ENCODE measurements at regions not wholly inside any gene's neighbourhood (a gene's known extent, or its start where the extent isn't known, plus 50 kb on each side); places are given as distances from the start of the nearest gene placed in this dataset.
A peak's percentile ranks its signal among the peaks of the same experiment; 100 is the strongest.

GRCh38 chr16:85395207-85395912, 217.8 kb upstream of the GSE1 start:
- peak; percentile 71 to 91 for DNase-seq
- Histone ChIP-seq H3K27me3 (no peaks in the 10 kb centered on the region), H3K4me1 (peaks cover 27 to 53% (median 39%) of the 10 kb centered on the region in 4 donors), H3K27ac (peak overlapping the region; percentile 29 to 75 (median 52)), H3K4me3 (peak overlapping the region in 1 of 4 donors; percentile 0), H3K36me3 (no peaks in the 10 kb centered on the region), H3K9me3 (no peaks in the 10 kb centered on the region)
- 23 to 28% (median 26%) methylated on average over 21 to 25 of the region's 25 CpGs for WGBS, 5 donors
- intact Hi-C loops (cut with DNase I; ENCODE audit: low total_unique reads) = no loop called here
- TF ChIP-seq POLR2A (IDR thresholded peaks at IDR 0.05) (no peak), CTCF (IDR thresholded peaks at IDR 0.05) (no peak), POLR2AphosphoS5 (IDR thresholded peaks at IDR 0.05) (peak in 2 of 3 donors; percentile 35 to 87), EP300 (IDR thresholded peaks at IDR 0.05) (no peak)

GRCh38 chr16:85395913-85396878, 216.9 kb upstream of the GSE1 start:
- H3K27ac ChIP-seq = peak overlapping the region in 4 of 5 donors; percentile 29 to 75 (median 62)
- H3K4me1 ChIP-seq = peaks cover 27 to 45% (median 35%) of the 10 kb centered on the region in 4 donors
- no peaks in the 10 kb centered on the region for H3K27me3 ChIP-seq
- peak in 1 of 2 donors; percentile 59 for DNase-seq
- intact Hi-C loops (cut with DNase I; ENCODE audit: low total_unique reads) = no loop called here
- peak overlapping the region in 1 of 4 donors; percentile 0 for H3K4me3 ChIP-seq
- TF ChIP-seq POLR2AphosphoS5 (IDR thresholded peaks at IDR 0.05) (no peak), POLR2A (IDR thresholded peaks at IDR 0.05) (no peak), EP300 (IDR thresholded peaks at IDR 0.05) (no peak), CTCF (IDR thresholded peaks at IDR 0.05) (no peak)
- H3K36me3 ChIP-seq = no peaks in the 10 kb centered on the region
- 57 to 71% (median 64%) methylated on average over 16 to 24 of the region's 24 CpGs for WGBS, 5 donors
- H3K9me3 ChIP-seq = no peaks in the 10 kb centered on the region

- peaks cover 27 to 45% (median 34%) of the 10 kb centered on the region in 4 donors for H3K4me1 ChIP-seq
- DNase-seq = peak in 1 of 2 donors; percentile 88
- no peaks in the 10 kb centered on the region for H3K9me3 ChIP-seq
- H3K36me3 ChIP-seq = no peaks in the 10 kb centered on the region
- 60 to 84% (median 78%) methylated on average over 11 to 25 of the region's 25 CpGs for WGBS, 5 donors
- no peak for TF ChIP-seq POLR2A (IDR thresholded peaks at IDR 0.05)
- TF ChIP-seq CTCF (IDR thresholded peaks at IDR 0.05) = no peak
- H3K4me3 ChIP-seq = no peak overlapping the region
- H3K27ac ChIP-seq = peak overlapping the region in 3 of 5 donors; percentile 29 to 75 (median 73)
- no peaks in the 10 kb centered on the region for H3K27me3 ChIP-seq
- intact Hi-C loops (cut with DNase I; ENCODE audit: low total_unique reads) = no loop called here
Measured at GRCh38 chr16:85396879-85397871, 215.9 kb upstream of the GSE1 start.
